ENCODE measurements at regions not wholly inside any gene's neighbourhood (a gene's known extent, or its start where the extent isn't known, plus 50 kb on each side); places are given as distances from the start of the nearest gene placed in this dataset.

GRCh38 chr4:115729739-115730266 lies 616.4 kb upstream of the NDST4 start:
- no peak for DNase-seq

- DNase-seq, result no peak
Measured at GRCh38 chr4:115723621-115724020, 610.2 kb upstream of the NDST4 start.

- no peak for DNase-seq
Measured at GRCh38 chr4:115720611-115721010, 607.2 kb upstream of the NDST4 start.

GRCh38 chr4:115711575-115711974 lies 598.2 kb upstream of the NDST4 start:
- DNase-seq, result no peak

GRCh38 chr4:115688961-115689360 lies 575.5 kb upstream of the NDST4 start:
- DNase-seq, result no peak

- no peak for DNase-seq
Measured at GRCh38 chr4:115687052-115687755, 573.8 kb upstream of the NDST4 start.

GRCh38 chr4:115678425-115678941 lies 565.1 kb upstream of the NDST4 start:
- DNase-seq, result no peak

GRCh38 chr4:115675719-115676118 lies 562.3 kb upstream of the NDST4 start:
- DNase-seq, result no peak

GRCh38 chr4:115674485-115674884 lies 561.1 kb upstream of the NDST4 start:
- no peak for DNase-seq

- no peak for DNase-seq
Measured at GRCh38 chr4:115671581-115671980, 558.2 kb upstream of the NDST4 start.

- no peak for DNase-seq
Measured at GRCh38 chr4:115670930-115671329, 557.5 kb upstream of the NDST4 start.

- DNase-seq, result no peak
Measured at GRCh38 chr4:115668396-115668795, 555.0 kb upstream of the NDST4 start.

GRCh38 chr4:115664285-115664684 lies 550.9 kb upstream of the NDST4 start:
- no peak for DNase-seq

GRCh38 chr4:115660465-115660864 lies 547.0 kb upstream of the NDST4 start:
- no peak for DNase-seq

- no peak for DNase-seq
Measured at GRCh38 chr4:115657991-115658650, 544.7 kb upstream of the NDST4 start.

- DNase-seq, result no peak
Measured at GRCh38 chr4:115655626-115656025, 542.2 kb upstream of the NDST4 start.

GRCh38 chr4:115648786-115649185 lies 535.4 kb upstream of the NDST4 start:
- DNase-seq, result no peak

GRCh38 chr4:115629270-115629669 lies 515.9 kb upstream of the NDST4 start:
- DNase-seq, result no peak

GRCh38 chr4:115609631-115610030 lies 496.2 kb upstream of the NDST4 start:
- no peak for DNase-seq

- DNase-seq, result no peak
Measured at GRCh38 chr4:115607311-115607710, 493.9 kb upstream of the NDST4 start.

- no peak for DNase-seq
Measured at GRCh38 chr4:115596265-115597001, 483.0 kb upstream of the NDST4 start.

- DNase-seq, result no peak
Measured at GRCh38 chr4:115580901-115581300, 467.5 kb upstream of the NDST4 start.

- DNase-seq, result no peak
Measured at GRCh38 chr4:115575851-115576250, 462.4 kb upstream of the NDST4 start.

- DNase-seq, result no peak
Measured at GRCh38 chr4:115562506-115562905, 449.1 kb upstream of the NDST4 start.

All from stimulated activated CD8-positive, alpha-beta memory T cell treated with anti-CD3 and anti-CD28 coated beads, Interleukin-4, amount 100 ng/mL, for 48 hours (primary cell).